ENCODE measurements at regions not wholly inside any gene's neighbourhood (a gene's known extent, or its start where the extent isn't known, plus 50 kb on each side); places are given as distances from the start of the nearest gene placed in this dataset.

GRCh38 chr6:151709329-151709728, 98.2 kb upstream of the ESR1 start:
- no peak overlapping the region for H3K9ac ChIP-seq (ENCODE audit: low read length)
- TF ChIP-seq EZH2 (IDR thresholded peaks at IDR 0.05; ENCODE audit: borderline replicate concordance, low read length): no peak
- no peak for TF ChIP-seq CTCF (IDR thresholded peaks at IDR 0.05; ENCODE audit: low read length)
- H3K4me2 ChIP-seq (ENCODE audit: low read length): no peak overlapping the region
- H3K27me3 ChIP-seq (ENCODE audit: insufficient read depth, low read length): no peaks in the 10 kb centered on the region
- H3K4me3 ChIP-seq (ENCODE audit: low read depth, low read length, poor library complexity, severe bottlenecking): no peak overlapping the region
- no peaks in the 10 kb centered on the region for H3K36me3 ChIP-seq (ENCODE audit: insufficient read depth, low read length)
- H3F3A ChIP-seq (ENCODE audit: insufficient read depth, low read length): no peaks in the 10 kb centered on the region
- H3K27ac ChIP-seq (ENCODE audit: low read depth, low read length, poor library complexity, severe bottlenecking): no peak overlapping the region
- H3K9me2 ChIP-seq (ENCODE audit: low read depth, low read length): no peaks in the 10 kb centered on the region
- no peaks in the 10 kb centered on the region for H3K79me2 ChIP-seq (ENCODE audit: insufficient read depth, low read length)
- H3K9me3 ChIP-seq (ENCODE audit: low read length): no peaks in the 10 kb centered on the region
- no peaks in the 10 kb centered on the region for H4K20me1 ChIP-seq (ENCODE audit: insufficient read depth, low read length)
- no peak overlapping the region for H2AFZ ChIP-seq (ENCODE audit: low read length)
- no peaks in the 10 kb centered on the region for H3K4me1 ChIP-seq (ENCODE audit: insufficient read depth, low read length, severe bottlenecking)

GRCh38 chr6:151716526-151716932, 91.0 kb upstream of the ESR1 start:
- no peak for TF ChIP-seq CTCF (IDR thresholded peaks at IDR 0.05; ENCODE audit: low read length)
- TF ChIP-seq EZH2 (IDR thresholded peaks at IDR 0.05; ENCODE audit: borderline replicate concordance, low read length): no peak

GRCh38 chr6:151719070-151719469, 88.4 kb upstream of the ESR1 start:
- no peaks in the 10 kb centered on the region for H3K27me3 ChIP-seq (ENCODE audit: insufficient read depth, low read length)
- TF ChIP-seq EZH2 (IDR thresholded peaks at IDR 0.05; ENCODE audit: borderline replicate concordance, low read length) (no peak), CTCF (IDR thresholded peaks at IDR 0.05; ENCODE audit: low read length) (no peak)
- no peaks in the 10 kb centered on the region for H3K4me1 ChIP-seq (ENCODE audit: insufficient read depth, low read length, severe bottlenecking)
- no peak overlapping the region for H3K9ac ChIP-seq (ENCODE audit: low read length)
- H3K9me2 ChIP-seq (ENCODE audit: low read depth, low read length): no peaks in the 10 kb centered on the region
- H3K27ac ChIP-seq (ENCODE audit: low read depth, low read length, poor library complexity, severe bottlenecking): no peak overlapping the region
- no peaks in the 10 kb centered on the region for H3K9me3 ChIP-seq (ENCODE audit: low read length)
- no peak overlapping the region for H2AFZ ChIP-seq (ENCODE audit: low read length)
- no peaks in the 10 kb centered on the region for H3F3A ChIP-seq (ENCODE audit: insufficient read depth, low read length)
- H3K36me3 ChIP-seq (ENCODE audit: insufficient read depth, low read length): no peaks in the 10 kb centered on the region
- no peak overlapping the region for H3K4me3 ChIP-seq (ENCODE audit: low read depth, low read length, poor library complexity, severe bottlenecking)
- no peak overlapping the region for H3K4me2 ChIP-seq (ENCODE audit: low read length)
- H3K79me2 ChIP-seq (ENCODE audit: insufficient read depth, low read length): no peaks in the 10 kb centered on the region
- H4K20me1 ChIP-seq (ENCODE audit: insufficient read depth, low read length): no peaks in the 10 kb centered on the region

More at GRCh38 chr6:151716526-151716932, 91.0 kb upstream of the ESR1 start:
- no peaks in the 10 kb centered on the region for H3F3A ChIP-seq (ENCODE audit: insufficient read depth, low read length)
- no peak overlapping the region for H3K4me2 ChIP-seq (ENCODE audit: low read length)
- no peak overlapping the region for H2AFZ ChIP-seq (ENCODE audit: low read length)
- no peaks in the 10 kb centered on the region for H3K9me3 ChIP-seq (ENCODE audit: low read length)
- H3K4me3 ChIP-seq (ENCODE audit: low read depth, low read length, poor library complexity, severe bottlenecking): no peak overlapping the region
- no peaks in the 10 kb centered on the region for H3K79me2 ChIP-seq (ENCODE audit: insufficient read depth, low read length)
- no peak overlapping the region for H3K9ac ChIP-seq (ENCODE audit: low read length)
- H3K9me2 ChIP-seq (ENCODE audit: low read depth, low read length): no peaks in the 10 kb centered on the region
- no peaks in the 10 kb centered on the region for H3K27me3 ChIP-seq (ENCODE audit: insufficient read depth, low read length)
- no peaks in the 10 kb centered on the region for H3K4me1 ChIP-seq (ENCODE audit: insufficient read depth, low read length, severe bottlenecking)
- H3K36me3 ChIP-seq (ENCODE audit: insufficient read depth, low read length): no peaks in the 10 kb centered on the region
- no peaks in the 10 kb centered on the region for H4K20me1 ChIP-seq (ENCODE audit: insufficient read depth, low read length)
- H3K27ac ChIP-seq (ENCODE audit: low read depth, low read length, poor library complexity, severe bottlenecking): no peak overlapping the region

Measured in OCI-LY1 (cell line).